ENCODE measurements at regions not wholly inside any gene's neighbourhood (a gene's known extent, or its start where the extent isn't known, plus 50 kb on each side); places are given as distances from the start of the nearest gene placed in this dataset.

GRCh38 chr9:89748021-89748670 is 143.3 kb downstream of the GADD45G start:
- no peak for DNase-seq

GRCh38 chr9:89748831-89749499 is 144.2 kb downstream of the GADD45G start:
- no peak for DNase-seq

GRCh38 chr9:89749500-89750116 is 144.8 kb downstream of the GADD45G start:
- no peak for DNase-seq

GRCh38 chr9:89750117-89750791 is 145.4 kb downstream of the GADD45G start:
- no peak for DNase-seq

GRCh38 chr9:89751079-89751825 is 146.4 kb downstream of the GADD45G start:
- DNase-seq: no peak

- DNase-seq: no peak
Measured at GRCh38 chr9:89752154-89752553, 147.3 kb downstream of the GADD45G start.

GRCh38 chr9:89753472-89754055 is 148.8 kb downstream of the GADD45G start:
- DNase-seq: no peak

- no peak for DNase-seq
Measured at GRCh38 chr9:89754193-89754592, 149.4 kb downstream of the GADD45G start.

GRCh38 chr9:89755821-89756220 is 151.0 kb downstream of the GADD45G start:
- DNase-seq: no peak

GRCh38 chr9:89756891-89757537 is 152.2 kb downstream of the GADD45G start:
- DNase-seq: no peak

- DNase-seq: no peak
Measured at GRCh38 chr9:89757776-89758528, 153.1 kb downstream of the GADD45G start.

- no peak for DNase-seq
Measured at GRCh38 chr9:89759572-89759971, 154.8 kb downstream of the GADD45G start.

GRCh38 chr9:89760123-89760522 is 155.3 kb downstream of the GADD45G start:
- DNase-seq: no peak

GRCh38 chr9:89764217-89764616 is 159.4 kb downstream of the GADD45G start:
- DNase-seq: no peak

- no peak for DNase-seq
Measured at GRCh38 chr9:89765211-89765946, 160.6 kb downstream of the GADD45G start.

GRCh38 chr9:89766991-89767390 is 162.2 kb downstream of the GADD45G start:
- no peak for DNase-seq

- no peak for DNase-seq
Measured at GRCh38 chr9:89768051-89768450, 163.2 kb downstream of the GADD45G start.

- DNase-seq: no peak
Measured at GRCh38 chr9:89768650-89769071, 163.8 kb downstream of the GADD45G start.

GRCh38 chr9:89770531-89771174 is 165.8 kb downstream of the GADD45G start:
- DNase-seq: no peak
